ENCODE measurements at regions not wholly inside any gene's neighbourhood (a gene's known extent, or its start where the extent isn't known, plus 50 kb on each side); places are given as distances from the start of the nearest gene placed in this dataset.
"Not testable (repeated sequence)": the region's sequence is repeated elsewhere in the genome, so short reads cannot be mapped to it uniquely, and the experiment has no call there.

- H3K27me3 ChIP-seq (ENCODE audit: control insufficient read depth, insufficient read depth); H3K27ac ChIP-seq (ENCODE audit: low read length); H3K9me3 ChIP-seq (ENCODE audit: control insufficient read depth, low read length); ATAC-seq; H3K4me1 ChIP-seq (ENCODE audit: control insufficient read depth, insufficient read depth, low read length); intact Hi-C loops (cut with DNase I); H3K4me3 ChIP-seq (ENCODE audit: low read length); DNase-seq: not testable (repeated sequence)
- 90% methylated on average over 11 of the region's 11 CpGs for WGBS
Measured at GRCh38 chr6:94137178-94137577, 717.8 kb upstream of the EPHA7 start.

- H3K4me3 ChIP-seq (ENCODE audit: low read length), result no peak overlapping the region
- H3K27ac ChIP-seq (ENCODE audit: low read length), result no peak overlapping the region
- DNase-seq, result no peak
- no peak for ATAC-seq
- intact Hi-C loops (cut with DNase I), result no loop called here
- no peaks in the 10 kb centered on the region for H3K27me3 ChIP-seq (ENCODE audit: control insufficient read depth, insufficient read depth)
- H3K9me3 ChIP-seq (ENCODE audit: control insufficient read depth, low read length), result no peaks in the 10 kb centered on the region
- H3K4me1 ChIP-seq (ENCODE audit: control insufficient read depth, insufficient read depth, low read length), result no peaks in the 10 kb centered on the region
- WGBS, result 61% methylated on average over 2 of the region's 2 CpGs
Measured at GRCh38 chr6:94133106-94133505, 713.7 kb upstream of the EPHA7 start.

GRCh38 chr6:94131271-94131670 is 711.9 kb upstream of the EPHA7 start:
- no peak overlapping the region for H3K27ac ChIP-seq (ENCODE audit: low read length)
- intact Hi-C loops (cut with DNase I), result no loop called here
- H3K4me3 ChIP-seq (ENCODE audit: low read length), result no peak overlapping the region
- ATAC-seq (no peak), DNase-seq (no peak)
- no peaks in the 10 kb centered on the region for H3K4me1 ChIP-seq (ENCODE audit: control insufficient read depth, insufficient read depth, low read length)
- H3K27me3 ChIP-seq (ENCODE audit: control insufficient read depth, insufficient read depth), result no peaks in the 10 kb centered on the region
- 75% methylated on average over 2 of the region's 2 CpGs for WGBS
- H3K9me3 ChIP-seq (ENCODE audit: control insufficient read depth, low read length), result no peaks in the 10 kb centered on the region

GRCh38 chr6:94130478-94130877 is 711.1 kb upstream of the EPHA7 start:
- intact Hi-C loops (cut with DNase I), result no loop called here
- H3K4me1 ChIP-seq (ENCODE audit: control insufficient read depth, insufficient read depth, low read length), result no peaks in the 10 kb centered on the region
- H3K4me3 ChIP-seq (ENCODE audit: low read length), result no peak overlapping the region
- H3K27ac ChIP-seq (ENCODE audit: low read length), result no peak overlapping the region
- DNase-seq (peak in 1 of 3 donors; percentile 37), ATAC-seq (no peak)
- H3K9me3 ChIP-seq (ENCODE audit: control insufficient read depth, low read length), result no peaks in the 10 kb centered on the region
- WGBS, result 13% methylated on average over 1 of the region's 1 CpG
- H3K27me3 ChIP-seq (ENCODE audit: control insufficient read depth, insufficient read depth), result no peaks in the 10 kb centered on the region

GRCh38 chr6:94129926-94130325 is 710.6 kb upstream of the EPHA7 start:
- Histone ChIP-seq H3K9me3 (ENCODE audit: control insufficient read depth, low read length) (no peaks in the 10 kb centered on the region), H3K27ac (ENCODE audit: low read length) (no peak overlapping the region), H3K27me3 (ENCODE audit: control insufficient read depth, insufficient read depth) (no peaks in the 10 kb centered on the region), H3K4me3 (ENCODE audit: low read length) (no peak overlapping the region), H3K4me1 (ENCODE audit: control insufficient read depth, insufficient read depth, low read length) (no peaks in the 10 kb centered on the region)
- ATAC-seq, result no peak
- DNase-seq, result no peak
- intact Hi-C loops (cut with DNase I), result no loop called here

GRCh38 chr6:94127716-94128115 is 708.4 kb upstream of the EPHA7 start:
- no peak overlapping the region for H3K27ac ChIP-seq (ENCODE audit: low read length)
- H3K4me1 ChIP-seq (ENCODE audit: control insufficient read depth, insufficient read depth, low read length), result no peaks in the 10 kb centered on the region
- ATAC-seq, result no peak

GRCh38 chr6:94124333-94124732 is 705.0 kb upstream of the EPHA7 start:
- no peaks in the 10 kb centered on the region for H3K27me3 ChIP-seq (ENCODE audit: control insufficient read depth, insufficient read depth)
- no peak overlapping the region for H3K4me3 ChIP-seq (ENCODE audit: low read length)
- ATAC-seq, result no peak
- no peaks in the 10 kb centered on the region for H3K4me1 ChIP-seq (ENCODE audit: control insufficient read depth, insufficient read depth, low read length)
- H3K9me3 ChIP-seq (ENCODE audit: control insufficient read depth, low read length), result no peaks in the 10 kb centered on the region
- 93% methylated on average over 1 of the region's 1 CpG for WGBS
- no peak overlapping the region for H3K27ac ChIP-seq (ENCODE audit: low read length)
- intact Hi-C loops (cut with DNase I), result no loop called here
- DNase-seq, result no peak

More at GRCh38 chr6:94127716-94128115, 708.4 kb upstream of the EPHA7 start:
- Histone ChIP-seq H3K4me3 (ENCODE audit: low read length) (no peak overlapping the region), H3K27me3 (ENCODE audit: control insufficient read depth, insufficient read depth) (no peaks in the 10 kb centered on the region), H3K9me3 (ENCODE audit: control insufficient read depth, low read length) (no peaks in the 10 kb centered on the region)
- WGBS, result 53% methylated on average over 1 of the region's 1 CpG
- no peak for DNase-seq
- intact Hi-C loops (cut with DNase I), result no loop called here

GRCh38 chr6:94121094-94121493 is 701.7 kb upstream of the EPHA7 start:
- H3K4me3 ChIP-seq (ENCODE audit: low read length), result no peak overlapping the region
- intact Hi-C loops (cut with DNase I), result no loop called here

GRCh38 chr6:94099072-94099471 is 679.7 kb upstream of the EPHA7 start:
- ATAC-seq (no peak), DNase-seq (no peak)
- WGBS, result 85% methylated on average over 4 of the region's 4 CpGs
- H3K27me3 ChIP-seq (ENCODE audit: control insufficient read depth, insufficient read depth), result no peaks in the 10 kb centered on the region
- intact Hi-C loops (cut with DNase I), result no loop called here
- no peak overlapping the region for H3K27ac ChIP-seq (ENCODE audit: low read length)
- H3K4me3 ChIP-seq (ENCODE audit: low read length), result no peak overlapping the region
- no peaks in the 10 kb centered on the region for H3K9me3 ChIP-seq (ENCODE audit: control insufficient read depth, low read length)
- no peaks in the 10 kb centered on the region for H3K4me1 ChIP-seq (ENCODE audit: control insufficient read depth, insufficient read depth, low read length)

More at GRCh38 chr6:94121094-94121493, 701.7 kb upstream of the EPHA7 start:
- 81% methylated on average over 3 of the region's 3 CpGs for WGBS
- H3K9me3 ChIP-seq (ENCODE audit: control insufficient read depth, low read length), result no peaks in the 10 kb centered on the region
- no peak overlapping the region for H3K27ac ChIP-seq (ENCODE audit: low read length)
- DNase-seq (no peak), ATAC-seq (no peak)
- no peaks in the 10 kb centered on the region for H3K4me1 ChIP-seq (ENCODE audit: control insufficient read depth, insufficient read depth, low read length)
- H3K27me3 ChIP-seq (ENCODE audit: control insufficient read depth, insufficient read depth), result no peaks in the 10 kb centered on the region

- Histone ChIP-seq H3K9me3 (ENCODE audit: control insufficient read depth, low read length) (no peaks in the 10 kb centered on the region), H3K4me1 (ENCODE audit: control insufficient read depth, insufficient read depth, low read length) (no peaks in the 10 kb centered on the region), H3K27ac (ENCODE audit: low read length) (no peak overlapping the region), H3K27me3 (ENCODE audit: control insufficient read depth, insufficient read depth) (no peaks in the 10 kb centered on the region), H3K4me3 (ENCODE audit: low read length) (no peak overlapping the region)
- DNase-seq, result no peak
- 97% methylated on average over 1 of the region's 1 CpG for WGBS
- intact Hi-C loops (cut with DNase I), result no loop called here
- ATAC-seq, result no peak
Measured at GRCh38 chr6:94095961-94096360, 676.6 kb upstream of the EPHA7 start.

GRCh38 chr6:94089941-94090340 is 670.6 kb upstream of the EPHA7 start:
- WGBS, result 45% methylated on average over 4 of the region's 4 CpGs
- Histone ChIP-seq H3K27ac (ENCODE audit: low read length) (no peak overlapping the region), H3K4me1 (ENCODE audit: control insufficient read depth, insufficient read depth, low read length) (no peaks in the 10 kb centered on the region), H3K9me3 (ENCODE audit: control insufficient read depth, low read length) (no peaks in the 10 kb centered on the region), H3K27me3 (ENCODE audit: control insufficient read depth, insufficient read depth) (no peaks in the 10 kb centered on the region), H3K4me3 (ENCODE audit: low read length) (no peak overlapping the region)
- intact Hi-C loops (cut with DNase I), result no loop called here
- no peak for DNase-seq
- ATAC-seq, result no peak

- no peak for DNase-seq
- no peak overlapping the region for H3K4me3 ChIP-seq (ENCODE audit: low read length)
- H3K9me3 ChIP-seq (ENCODE audit: control insufficient read depth, low read length), result no peaks in the 10 kb centered on the region
- no peaks in the 10 kb centered on the region for H3K4me1 ChIP-seq (ENCODE audit: control insufficient read depth, insufficient read depth, low read length)
- intact Hi-C loops (cut with DNase I), result no loop called here
- H3K27ac ChIP-seq (ENCODE audit: low read length), result no peak overlapping the region
- ATAC-seq, result no peak
- H3K27me3 ChIP-seq (ENCODE audit: control insufficient read depth, insufficient read depth), result no peaks in the 10 kb centered on the region
Measured at GRCh38 chr6:94088870-94089269, 669.5 kb upstream of the EPHA7 start.
